HG03066 (cell line): ENCODE measurements at regions not wholly inside any gene's neighbourhood (a gene's known extent, or its start where the extent isn't known, plus 50 kb on each side); places are given as distances from the start of the nearest gene placed in this dataset.
"Not testable (repeated sequence)": the region's sequence is repeated elsewhere in the genome, so short reads cannot be mapped to it uniquely, and the experiment has no call there.

Experiments
- ATAC-seq: cut with Tn5 transposase; IDR thresholded peaks from one replicate; pipeline ENCODE4 v1.9.1; 2021; ENCODE audit warnings: low read depth; ENCODE audit not compliant: unreplicated experiment

DNA sequence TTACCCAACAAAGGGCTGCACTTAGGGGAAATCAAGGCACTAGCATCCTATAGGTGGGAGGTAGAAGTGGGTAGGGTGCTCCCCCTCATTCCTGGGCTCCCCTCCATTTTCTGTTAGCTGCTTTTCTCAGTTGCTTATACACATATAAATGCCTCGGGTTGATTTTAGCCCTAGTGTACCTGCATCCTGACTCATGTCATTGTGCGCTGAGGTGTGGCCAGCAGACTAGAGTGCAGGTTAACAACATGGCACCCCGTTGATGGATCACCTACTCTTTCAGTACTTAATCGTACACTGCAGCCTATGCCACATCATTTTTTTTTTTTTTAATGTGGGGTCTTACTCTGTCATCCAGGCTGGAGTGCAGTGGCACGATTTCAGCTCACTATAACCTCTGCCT is 144.0 kb upstream of the ITGB1 start:
- no peak for ATAC-seq

GRCh38 chr10:33101392-33101787 is 143.4 kb upstream of the ITGB1 start:
- ATAC-seq = no peak

GRCh38 chr10:33100781-33101391 is 142.9 kb upstream of the ITGB1 start:
- ATAC-seq = no peak

GRCh38 chr10:33099748-33100147 is 141.7 kb upstream of the ITGB1 start:
- ATAC-seq = no peak

DNA sequence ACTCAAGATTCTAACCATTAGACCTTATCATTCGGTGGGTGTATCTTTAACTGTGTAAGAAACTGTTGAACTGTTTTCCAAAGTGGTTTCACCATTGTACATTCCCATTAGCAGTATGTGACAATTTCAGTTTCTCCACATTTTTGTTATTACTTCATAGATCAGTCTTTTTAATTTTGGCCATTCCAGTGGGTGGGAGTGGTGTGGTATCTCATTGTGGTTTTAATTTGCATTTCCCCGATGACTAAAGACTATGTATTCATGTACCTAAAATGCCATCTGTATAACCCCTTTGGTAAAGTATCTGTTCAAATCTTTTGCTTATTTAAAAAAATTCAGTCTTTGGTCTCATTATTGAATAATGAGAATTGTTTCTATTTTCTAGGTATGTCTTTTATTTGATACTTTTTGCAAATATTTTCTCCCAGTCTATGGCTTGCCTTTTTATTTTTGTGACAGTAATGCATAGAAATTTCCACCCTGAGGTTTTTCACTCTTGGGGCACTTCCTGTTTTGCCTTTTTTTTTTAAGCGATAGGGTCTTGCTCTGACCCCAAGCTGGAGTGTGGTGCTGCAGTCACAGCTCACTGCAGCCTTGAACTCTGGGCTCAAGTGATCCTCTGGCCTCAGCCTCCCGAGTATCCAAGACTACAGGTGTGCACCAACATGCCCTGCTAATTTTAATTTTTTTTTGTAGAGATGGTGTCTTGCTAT is 141.1 kb upstream of the ITGB1 start:
- no peak for ATAC-seq

GRCh38 chr10:33095867-33096815 is 138.1 kb upstream of the ITGB1 start:
- peak; percentile 75 for ATAC-seq

DNA sequence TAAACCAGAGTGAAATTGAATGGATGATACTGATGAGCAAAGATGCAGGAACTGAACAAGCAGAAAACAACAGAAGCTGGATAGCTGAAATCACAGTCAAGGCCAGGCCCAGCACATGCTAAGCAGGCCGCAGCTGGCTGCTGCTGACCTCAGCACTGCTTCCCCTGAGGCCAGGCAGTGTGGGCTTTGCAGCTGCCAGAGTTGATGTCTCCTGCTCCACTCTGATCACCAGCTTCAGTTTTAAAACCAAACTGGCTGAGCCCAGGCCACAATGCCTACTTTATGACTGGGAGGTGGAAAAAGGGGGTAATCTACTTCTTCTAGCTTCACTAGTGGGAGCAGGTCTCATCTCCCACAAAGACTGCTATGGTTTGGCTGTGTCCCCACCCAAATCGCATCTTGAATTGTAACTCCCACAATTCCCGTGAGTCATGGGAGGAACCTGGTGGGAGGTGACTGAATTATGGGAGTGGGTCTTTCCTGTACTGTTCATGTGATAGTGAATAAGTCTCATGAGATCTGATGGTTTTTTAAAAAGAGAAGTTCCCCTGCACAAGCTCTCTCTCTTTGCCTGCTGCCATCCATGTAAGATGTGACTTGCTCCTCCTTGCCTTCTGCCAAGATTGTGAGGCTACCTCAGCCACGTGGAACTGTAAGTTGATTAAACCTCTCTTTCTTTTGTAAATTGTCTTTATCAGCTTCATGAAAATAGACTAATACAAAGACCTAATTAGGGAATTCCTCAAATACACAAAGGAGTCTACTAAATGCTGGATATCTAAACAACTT is 136.4 kb upstream of the ITGB1 start:
- no peak for ATAC-seq

DNA sequence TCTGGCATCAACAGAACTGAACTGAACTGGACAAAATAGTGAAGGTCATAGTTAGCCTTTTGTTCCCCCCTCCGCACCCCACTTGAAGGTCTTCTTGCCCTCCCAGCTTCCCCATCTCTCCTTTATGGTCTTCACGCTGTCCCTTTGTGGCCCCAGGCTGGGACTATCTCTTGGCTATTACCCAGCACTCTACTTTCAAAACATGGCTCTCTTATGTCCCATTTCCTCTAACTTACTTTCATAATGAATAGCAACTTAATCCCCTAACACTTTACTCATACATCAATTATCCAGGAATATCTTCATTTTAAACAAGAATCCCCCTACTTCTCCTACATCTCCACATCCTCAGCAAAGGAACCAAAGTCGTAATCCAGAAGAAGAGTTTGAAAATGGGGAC is 135.3 kb upstream of the ITGB1 start:
- ATAC-seq = no peak

- ATAC-seq = no peak
Measured at GRCh38 chr10:33092596-33092995, 134.6 kb upstream of the ITGB1 start.

DNA sequence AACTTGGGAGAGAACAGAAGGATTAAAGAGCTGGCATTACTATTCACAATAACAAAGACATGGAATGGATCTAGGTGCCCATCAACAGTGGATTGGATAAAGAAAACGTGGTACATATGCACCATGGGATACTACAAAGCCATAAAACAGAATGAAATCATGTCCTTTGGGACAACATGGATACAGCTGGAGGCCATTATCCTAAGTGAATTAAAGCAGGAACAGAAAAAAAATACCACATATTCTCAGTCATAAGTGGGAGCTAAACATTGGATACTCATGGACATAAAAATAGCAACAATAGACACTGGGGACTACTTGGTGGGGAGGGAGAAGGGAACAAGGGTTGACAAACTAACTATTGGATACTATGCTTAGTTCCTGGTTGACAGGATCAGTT is 133.2 kb upstream of the ITGB1 start:
- no peak for ATAC-seq

DNA sequence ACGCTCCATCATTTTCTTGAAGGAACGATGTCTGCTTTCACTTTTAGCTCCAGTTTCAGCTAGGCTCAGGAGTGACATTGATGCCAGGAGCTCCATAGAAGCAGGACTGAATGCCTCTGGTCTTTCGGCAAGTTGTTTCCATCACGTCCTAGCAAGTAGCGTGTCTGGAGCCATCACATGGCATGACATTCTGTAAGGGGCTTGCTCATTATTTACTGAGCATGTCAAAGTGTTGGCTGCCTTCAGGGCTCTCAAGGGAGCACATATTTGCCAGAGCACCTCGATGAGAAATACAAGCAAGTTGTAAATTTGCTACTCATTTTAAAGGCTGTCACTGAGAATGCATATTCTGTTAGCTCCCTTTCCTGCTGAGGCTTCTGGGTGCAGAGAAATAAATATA is 131.0 kb upstream of the ITGB1 start:
- ATAC-seq = no peak

GRCh38 chr10:33087922-33088321 is 129.9 kb upstream of the ITGB1 start:
- ATAC-seq = no peak

GRCh38 chr10:33087152-33087551 is 129.1 kb upstream of the ITGB1 start:
- no peak for ATAC-seq

GRCh38 chr10:33086100-33086499 is 128.1 kb upstream of the ITGB1 start:
- no peak for ATAC-seq

DNA sequence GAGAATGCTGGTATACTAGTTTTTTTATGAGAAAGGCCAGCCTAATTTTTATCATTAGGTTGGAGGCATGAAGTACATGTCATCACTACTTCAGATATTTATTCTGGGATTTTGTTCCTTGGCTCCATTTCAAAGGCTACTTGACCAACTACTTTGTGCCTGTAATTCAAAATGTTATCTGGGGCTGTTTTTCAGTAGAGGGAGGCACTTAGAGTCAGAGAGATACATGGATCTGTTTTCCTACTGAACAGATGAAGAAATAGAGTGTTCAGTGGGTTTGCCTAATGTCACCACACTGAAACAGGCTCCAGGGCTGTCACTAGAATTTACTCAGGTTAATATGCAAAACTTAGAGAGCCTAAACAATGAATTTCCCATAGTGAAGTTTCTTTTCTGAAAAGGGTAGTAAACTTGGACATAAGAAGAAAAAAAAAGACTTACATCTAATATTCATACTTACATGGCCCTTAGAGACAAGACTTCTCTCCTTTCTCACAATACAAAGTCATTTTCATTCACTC is 127.3 kb upstream of the ITGB1 start:
- no peak for ATAC-seq

DNA sequence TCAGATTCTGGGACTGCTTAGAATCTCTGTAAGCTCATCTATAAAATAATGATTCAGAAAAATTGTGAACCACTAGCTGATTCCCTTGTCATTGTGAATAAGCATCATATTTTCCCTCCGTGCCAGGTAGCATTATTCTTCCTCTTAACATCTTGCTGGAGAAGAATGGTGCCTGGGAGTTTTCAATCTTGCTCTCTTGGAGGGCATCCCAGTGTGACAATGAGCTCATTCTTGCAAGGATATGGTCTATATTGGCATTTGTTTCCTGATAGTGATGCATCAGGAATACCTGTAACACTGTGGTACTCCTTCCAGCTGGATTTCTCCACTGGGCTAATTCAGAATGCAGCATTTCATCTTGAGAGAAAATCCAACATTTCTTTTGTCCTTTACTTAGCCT is 126.4 kb upstream of the ITGB1 start:
- no peak for ATAC-seq

DNA sequence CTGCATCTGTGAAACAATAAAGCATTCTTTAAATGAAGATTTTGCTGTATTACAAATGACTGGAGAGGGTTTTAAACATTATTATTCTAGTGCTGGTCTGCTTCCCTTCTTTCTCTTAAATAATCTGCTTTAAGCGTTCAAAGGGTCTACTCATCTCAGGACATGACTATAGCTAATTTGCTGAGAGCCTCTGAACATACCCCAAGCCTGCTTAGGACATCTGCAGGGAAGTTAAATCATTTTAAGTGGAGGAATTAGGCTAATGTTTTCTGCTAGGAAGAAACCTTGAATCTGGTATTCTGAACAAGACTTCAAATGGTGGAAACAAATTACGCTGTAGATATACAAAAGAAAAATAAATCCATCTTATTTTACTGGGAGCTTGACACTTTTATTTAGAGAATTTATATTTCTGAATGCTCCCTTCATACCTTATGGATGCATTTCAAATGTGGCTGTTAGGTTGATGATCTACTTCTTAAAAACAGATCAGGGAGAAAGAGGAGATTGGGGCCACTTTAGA is 124.4 kb upstream of the ITGB1 start:
- no peak for ATAC-seq

DNA sequence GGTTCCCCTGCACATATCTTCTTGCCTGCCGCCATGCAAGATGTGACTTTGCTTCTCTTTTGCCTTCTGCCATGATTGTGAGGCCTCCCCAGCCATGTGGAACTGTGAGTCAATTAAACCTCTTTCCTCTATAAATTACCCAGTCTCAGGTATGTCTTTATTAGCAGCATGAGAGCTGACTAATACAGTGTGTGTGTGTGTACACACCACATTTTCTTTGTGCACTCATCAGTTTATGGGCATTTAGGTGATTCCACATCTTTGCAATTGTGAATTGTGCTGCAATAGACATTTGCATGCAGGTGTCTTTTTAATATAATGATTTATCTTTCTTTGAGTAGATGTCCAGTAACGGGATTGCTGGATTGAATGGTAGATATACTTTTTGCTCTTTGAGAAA is 122.4 kb upstream of the ITGB1 start:
- ATAC-seq = not testable (repeated sequence)

- no peak for ATAC-seq
Measured at GRCh38 chr10:33074443-33074842, 116.4 kb upstream of the ITGB1 start.
